Femur (tissue), 1 donor: ENCODE measurements at regions not wholly inside any gene's neighbourhood (a gene's known extent, or its start where the extent isn't known, plus 50 kb on each side); places are given as distances from the start of the nearest gene placed in this dataset.

ENCODE experiments used
- DNase-seq: peaks from one replicate; pipeline ENCODE4 v3.0.0-alpha.2; 2017

- no peak for DNase-seq
Measured at GRCh38 chr6:143592335-143592734, 80.8 kb upstream of the FUCA2 start.

GRCh38 chr6:143591441-143591840, 79.9 kb upstream of the FUCA2 start:
- no peak for DNase-seq

GRCh38 chr6:143589162-143589561, 77.6 kb upstream of the FUCA2 start:
- DNase-seq: no peak

GRCh38 chr6:143586557-143586956, 75.0 kb upstream of the FUCA2 start:
- DNase-seq: no peak

GRCh38 chr6:143585716-143586115, 74.2 kb upstream of the FUCA2 start:
- no peak for DNase-seq

- no peak for DNase-seq
Measured at GRCh38 chr6:143585241-143585640, 73.7 kb upstream of the FUCA2 start.

- DNase-seq: peak; percentile 80
Measured at GRCh38 chr6:143583542-143584327, 72.2 kb upstream of the FUCA2 start.

GRCh38 chr6:143581835-143582480, 70.4 kb upstream of the FUCA2 start:
- no peak for DNase-seq

GRCh38 chr6:143579703-143580102, 68.2 kb upstream of the FUCA2 start:
- peak; percentile 82 for DNase-seq

- DNase-seq: no peak
Measured at GRCh38 chr6:143578054-143578453, 66.5 kb upstream of the FUCA2 start.

- peak; percentile 46 for DNase-seq
Measured at GRCh38 chr6:143575901-143576426, 64.4 kb upstream of the FUCA2 start.

- peak; percentile 80 for DNase-seq
Measured at GRCh38 chr6:143575440-143575839, 63.9 kb upstream of the FUCA2 start.

- DNase-seq: no peak
Measured at GRCh38 chr6:143570147-143570853, 58.8 kb upstream of the FUCA2 start.

- DNase-seq: no peak
Measured at GRCh38 chr6:143569040-143569439, 57.5 kb upstream of the FUCA2 start.

GRCh38 chr6:143564484-143565017, 53.0 kb upstream of the FUCA2 start:
- DNase-seq: no peak

- no peak for DNase-seq
Measured at GRCh38 chr6:143562143-143562542, 50.6 kb upstream of the FUCA2 start.
